ENCODE measurements at regions not wholly inside any gene's neighbourhood (a gene's known extent, or its start where the extent isn't known, plus 50 kb on each side); places are given as distances from the start of the nearest gene placed in this dataset.

DNA sequence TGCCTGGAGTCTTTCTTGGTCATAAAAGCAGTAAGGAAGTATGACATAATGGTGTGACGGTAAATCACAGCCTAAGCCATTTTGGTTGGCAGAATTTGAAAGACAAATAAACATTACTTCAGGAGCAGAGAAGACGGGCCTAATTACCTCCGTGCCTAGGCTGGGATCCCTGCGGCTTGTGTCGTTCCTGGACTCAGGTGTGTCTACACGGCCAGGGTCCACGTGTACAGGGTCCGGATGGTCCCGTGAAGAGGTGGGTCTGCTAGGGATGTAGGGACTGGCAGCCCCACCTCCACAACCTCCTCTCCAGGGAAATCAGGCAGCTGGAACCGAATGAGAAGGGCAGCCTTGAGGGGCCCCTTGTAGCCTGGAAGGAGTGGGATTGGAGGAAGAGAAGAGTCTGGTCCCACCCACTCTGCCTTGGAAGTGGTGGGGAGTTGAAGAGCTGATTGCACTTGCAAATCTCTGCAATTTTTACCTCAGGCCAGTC, 55.4 kb upstream of the PLAC1 start:
- no peak for TF ChIP-seq POLR2A (IDR thresholded peaks at IDR 0.05)
- TF ChIP-seq, protein P1, sequence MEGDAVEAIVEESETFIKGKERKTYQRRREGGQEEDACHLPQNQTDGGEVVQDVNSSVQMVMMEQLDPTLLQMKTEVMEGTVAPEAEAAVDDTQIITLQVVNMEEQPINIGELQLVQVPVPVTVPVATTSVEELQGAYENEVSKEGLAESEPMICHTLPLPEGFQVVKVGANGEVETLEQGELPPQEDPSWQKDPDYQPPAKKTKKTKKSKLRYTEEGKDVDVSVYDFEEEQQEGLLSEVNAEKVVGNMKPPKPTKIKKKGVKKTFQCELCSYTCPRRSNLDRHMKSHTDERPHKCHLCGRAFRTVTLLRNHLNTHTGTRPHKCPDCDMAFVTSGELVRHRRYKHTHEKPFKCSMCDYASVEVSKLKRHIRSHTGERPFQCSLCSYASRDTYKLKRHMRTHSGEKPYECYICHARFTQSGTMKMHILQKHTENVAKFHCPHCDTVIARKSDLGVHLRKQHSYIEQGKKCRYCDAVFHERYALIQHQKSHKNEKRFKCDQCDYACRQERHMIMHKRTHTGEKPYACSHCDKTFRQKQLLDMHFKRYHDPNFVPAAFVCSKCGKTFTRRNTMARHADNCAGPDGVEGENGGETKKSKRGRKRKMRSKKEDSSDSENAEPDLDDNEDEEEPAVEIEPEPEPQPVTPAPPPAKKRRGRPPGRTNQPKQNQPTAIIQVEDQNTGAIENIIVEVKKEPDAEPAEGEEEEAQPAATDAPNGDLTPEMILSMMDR (IDR thresholded peaks at IDR 0.05 in 4 of 5, conservative IDR thresholded peaks at IDR 0.05 in 1 of 5): no peak
